Activated CD4-positive, alpha-beta T cell treated with anti-CD3 and anti-CD28 coated beads, Interleukin-2, amount 10 ng/mL, durations not matched to agents 24 days and 14 days (primary cell): ENCODE measurements at regions not wholly inside any gene's neighbourhood (a gene's known extent, or its start where the extent isn't known, plus 50 kb on each side); places are given as distances from the start of the nearest gene placed in this dataset.

Source experiments
- DNase-seq: peaks from one replicate; pipeline ENCODE4 v3.0.0; 2022
- H3K27ac Mint-ChIP-seq: one replicate; pipeline ENCODE4 v1.8.0; 2022; ENCODE audit warnings: mild to moderate bottlenecking, mixed read lengths
- H3K27me3 Mint-ChIP-seq: one replicate; pipeline ENCODE4 v1.8.0; 2022; ENCODE audit warnings: mixed read lengths
- H3K36me3 Mint-ChIP-seq: one replicate; pipeline ENCODE4 v1.8.0; 2022; ENCODE audit warnings: low read depth, mild to moderate bottlenecking, mixed read lengths
- H3K4me1 Mint-ChIP-seq: one replicate; pipeline ENCODE4 v1.8.0; 2021; ENCODE audit warnings: mixed read lengths
- H3K4me3 Mint-ChIP-seq: one replicate; pipeline ENCODE4 v1.8.0; 2022; ENCODE audit warnings: mild to moderate bottlenecking, moderate library complexity, mixed read lengths
- H3K9me3 Mint-ChIP-seq: one replicate; pipeline ENCODE4 v1.8.0; 2021; ENCODE audit warnings: mixed read lengths
- intact Hi-C: fragments of 100-400 bp; cut with micrococcal nuclease; formaldehyde crosslinking; loops from one replicate; pipeline ENCODE4 v1.15.1; 2023

- DNase-seq = no peak
- no peaks in the 10 kb centered on the region for H3K9me3 Mint-ChIP-seq
- no peaks in the 10 kb centered on the region for H3K4me1 Mint-ChIP-seq
- no peak overlapping the region for H3K27ac Mint-ChIP-seq
- intact Hi-C loops = no loop called here
- H3K4me3 Mint-ChIP-seq = no peak overlapping the region
- no peaks in the 10 kb centered on the region for H3K36me3 Mint-ChIP-seq
- H3K27me3 Mint-ChIP-seq = no peaks in the 10 kb centered on the region
Observed at GRCh38 chr7:15033039-15033438, 130.5 kb upstream of the DGKB start.

DNA sequence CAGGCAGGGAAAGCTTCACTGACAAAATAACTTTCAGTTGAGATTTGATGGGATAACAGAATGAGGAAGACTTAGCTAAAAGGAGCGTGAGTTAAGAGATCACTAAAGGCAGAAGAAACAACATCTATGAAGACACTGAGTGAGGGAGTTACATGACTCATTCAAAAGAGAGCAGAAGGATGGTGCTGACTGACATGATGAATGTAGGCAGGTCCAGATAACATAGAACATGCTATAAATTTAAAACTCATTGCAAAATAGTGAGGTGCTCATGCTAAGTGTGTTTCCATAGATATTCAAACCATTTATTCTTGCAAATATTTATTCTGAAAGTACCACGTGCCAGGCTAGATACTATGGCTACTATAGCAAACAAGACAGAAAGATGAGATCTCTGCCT, 116.4 kb upstream of the DGKB start:
- no peak overlapping the region for H3K4me3 Mint-ChIP-seq
- intact Hi-C loops = loop anchor here (10.0 kb wide), 1 partner anchor 304 kb away; no protein-coding TSS in a partner anchor
- no peaks in the 10 kb centered on the region for H3K36me3 Mint-ChIP-seq
- H3K4me1 Mint-ChIP-seq = no peaks in the 10 kb centered on the region
- H3K27me3 Mint-ChIP-seq = no peaks in the 10 kb centered on the region
- no peaks in the 10 kb centered on the region for H3K9me3 Mint-ChIP-seq
- DNase-seq = no peak
- H3K27ac Mint-ChIP-seq = no peak overlapping the region

DNA sequence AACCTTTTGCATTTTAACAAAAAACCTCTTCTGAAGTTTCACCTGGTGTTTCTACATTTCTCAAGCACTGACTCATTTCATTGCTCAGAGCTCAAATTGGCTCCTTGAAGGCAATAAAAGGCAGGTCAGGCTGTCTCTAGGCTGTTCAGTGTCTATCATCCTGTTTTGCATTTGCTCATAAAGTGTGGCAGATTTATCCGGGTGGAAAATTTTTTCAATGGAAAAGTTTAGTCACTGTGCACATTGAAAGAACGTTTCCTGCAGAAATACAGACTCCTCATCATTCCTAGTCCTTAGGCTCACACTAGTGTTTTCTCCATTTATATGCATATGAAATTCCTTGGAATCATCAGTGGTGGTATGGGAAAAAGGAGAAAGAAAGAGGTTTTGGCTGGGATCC, 114.2 kb upstream of the DGKB start:
- Mint-ChIP-seq H3K27ac (no peak overlapping the region), H3K27me3 (no peaks in the 10 kb centered on the region), H3K9me3 (no peaks in the 10 kb centered on the region), H3K4me1 (no peaks in the 10 kb centered on the region), H3K36me3 (no peaks in the 10 kb centered on the region), H3K4me3 (no peak overlapping the region)
- no peak for DNase-seq
- intact Hi-C loops = loop anchor here (10.0 kb wide), 1 partner anchor 302 kb away; no protein-coding TSS in a partner anchor

DNA sequence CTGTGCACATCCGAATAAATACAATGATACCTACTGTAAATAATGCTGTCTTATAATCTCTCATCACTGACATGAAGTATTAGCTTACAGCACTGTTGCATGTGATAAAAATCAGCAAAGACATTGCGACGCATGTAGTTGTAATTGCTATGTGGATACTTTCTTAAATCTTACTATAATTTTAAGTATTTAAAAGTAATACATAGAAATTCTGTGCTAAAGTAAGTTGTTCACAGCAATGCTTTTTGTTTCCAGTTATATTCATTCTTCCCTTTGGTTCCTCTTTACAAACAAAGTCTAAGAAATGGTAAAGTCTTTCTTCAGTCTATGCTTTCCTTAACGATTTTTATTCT, 113.7 kb upstream of the DGKB start:
- Mint-ChIP-seq H3K36me3 (no peaks in the 10 kb centered on the region), H3K9me3 (no peaks in the 10 kb centered on the region), H3K4me1 (no peaks in the 10 kb centered on the region), H3K4me3 (no peak overlapping the region), H3K27ac (no peak overlapping the region), H3K27me3 (no peaks in the 10 kb centered on the region)
- no peak for DNase-seq
- intact Hi-C loops = loop anchor here (10.0 kb wide), 1 partner anchor 301 kb away; no protein-coding TSS in a partner anchor

- no peaks in the 10 kb centered on the region for H3K27me3 Mint-ChIP-seq
- intact Hi-C loops = loop anchor here (10.0 kb wide), 1 partner anchor 301 kb away; no protein-coding TSS in a partner anchor
- no peaks in the 10 kb centered on the region for H3K4me1 Mint-ChIP-seq
- H3K36me3 Mint-ChIP-seq = no peaks in the 10 kb centered on the region
- no peak overlapping the region for H3K27ac Mint-ChIP-seq
- H3K4me3 Mint-ChIP-seq = no peak overlapping the region
- H3K9me3 Mint-ChIP-seq = no peaks in the 10 kb centered on the region
- DNase-seq = peak; percentile 59
Observed at GRCh38 chr7:15015545-15016314, 113.2 kb upstream of the DGKB start.

GRCh38 chr7:15012135-15012534, 109.6 kb upstream of the DGKB start:
- Mint-ChIP-seq H3K4me3 (no peak overlapping the region), H3K36me3 (no peaks in the 10 kb centered on the region), H3K4me1 (no peaks in the 10 kb centered on the region), H3K27me3 (no peaks in the 10 kb centered on the region), H3K9me3 (no peaks in the 10 kb centered on the region), H3K27ac (no peak overlapping the region)
- intact Hi-C loops = loop anchor here (10.0 kb wide), 1 partner anchor 297 kb away; no protein-coding TSS in a partner anchor
- DNase-seq = no peak

GRCh38 chr7:15011289-15011688, 108.7 kb upstream of the DGKB start:
- Mint-ChIP-seq H3K4me1 (no peaks in the 10 kb centered on the region), H3K9me3 (no peaks in the 10 kb centered on the region), H3K27me3 (no peaks in the 10 kb centered on the region), H3K4me3 (no peak overlapping the region), H3K36me3 (no peaks in the 10 kb centered on the region), H3K27ac (no peak overlapping the region)
- no peak for DNase-seq
- intact Hi-C loops = loop anchor here (10.0 kb wide), 1 partner anchor 296 kb away; no protein-coding TSS in a partner anchor

DNA sequence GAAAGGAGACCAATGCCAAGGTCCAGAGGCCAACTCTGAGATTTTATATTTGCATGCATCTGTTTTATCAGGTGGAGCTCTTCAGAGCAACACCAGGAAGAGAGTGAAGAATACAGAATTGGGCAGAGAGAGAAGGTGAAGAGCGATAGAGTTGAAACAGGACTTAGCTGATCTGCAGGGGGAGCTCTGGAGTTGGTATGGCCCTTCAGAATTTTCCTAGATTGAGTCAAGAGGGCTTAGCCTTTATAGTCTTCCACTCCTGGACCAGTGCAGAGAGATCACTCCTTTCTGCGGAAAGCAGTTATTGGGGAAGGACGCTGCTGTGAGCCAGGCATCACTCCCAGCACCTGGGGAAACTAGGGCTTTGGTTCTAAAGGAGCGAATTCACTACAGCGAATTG, 105.0 kb upstream of the DGKB start:
- intact Hi-C loops = no loop called here
- Mint-ChIP-seq H3K27ac (no peak overlapping the region), H3K9me3 (no peaks in the 10 kb centered on the region), H3K27me3 (no peaks in the 10 kb centered on the region), H3K4me3 (no peak overlapping the region), H3K36me3 (no peaks in the 10 kb centered on the region), H3K4me1 (no peaks in the 10 kb centered on the region)
- DNase-seq = no peak

DNA sequence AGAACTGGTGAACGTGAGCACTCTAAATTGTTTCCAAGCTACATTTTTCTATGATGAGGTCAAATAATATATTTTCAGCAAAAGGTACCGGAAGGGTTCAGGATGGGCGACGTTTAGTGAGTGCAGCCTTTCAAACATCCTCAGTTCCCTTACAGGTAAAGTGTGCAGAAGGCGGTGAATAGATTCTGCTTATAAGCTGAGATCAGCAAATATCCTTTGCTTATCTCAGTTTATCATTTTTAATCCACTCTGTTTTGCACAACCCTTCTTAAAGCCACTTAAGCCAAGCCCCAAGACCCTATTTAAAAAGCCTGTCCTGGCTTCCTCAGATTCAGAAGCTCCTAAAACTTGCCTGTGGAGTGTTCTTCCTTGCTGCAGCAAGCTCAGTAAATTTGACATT, 103.1 kb upstream of the DGKB start:
- no peak overlapping the region for H3K4me3 Mint-ChIP-seq
- H3K4me1 Mint-ChIP-seq = no peaks in the 10 kb centered on the region
- no peaks in the 10 kb centered on the region for H3K36me3 Mint-ChIP-seq
- H3K9me3 Mint-ChIP-seq = no peaks in the 10 kb centered on the region
- intact Hi-C loops = no loop called here
- H3K27me3 Mint-ChIP-seq = no peaks in the 10 kb centered on the region
- no peak for DNase-seq
- H3K27ac Mint-ChIP-seq = no peak overlapping the region

- intact Hi-C loops = no loop called here
- no peaks in the 10 kb centered on the region for H3K27me3 Mint-ChIP-seq
- no peak overlapping the region for H3K27ac Mint-ChIP-seq
- peaks cover 5% of the 10 kb centered on the region for H3K9me3 Mint-ChIP-seq
- no peak overlapping the region for H3K4me3 Mint-ChIP-seq
- H3K36me3 Mint-ChIP-seq = no peaks in the 10 kb centered on the region
- no peaks in the 10 kb centered on the region for H3K4me1 Mint-ChIP-seq
- DNase-seq = no peak
Observed at GRCh38 chr7:15000157-15000556, 97.6 kb upstream of the DGKB start.

DNA sequence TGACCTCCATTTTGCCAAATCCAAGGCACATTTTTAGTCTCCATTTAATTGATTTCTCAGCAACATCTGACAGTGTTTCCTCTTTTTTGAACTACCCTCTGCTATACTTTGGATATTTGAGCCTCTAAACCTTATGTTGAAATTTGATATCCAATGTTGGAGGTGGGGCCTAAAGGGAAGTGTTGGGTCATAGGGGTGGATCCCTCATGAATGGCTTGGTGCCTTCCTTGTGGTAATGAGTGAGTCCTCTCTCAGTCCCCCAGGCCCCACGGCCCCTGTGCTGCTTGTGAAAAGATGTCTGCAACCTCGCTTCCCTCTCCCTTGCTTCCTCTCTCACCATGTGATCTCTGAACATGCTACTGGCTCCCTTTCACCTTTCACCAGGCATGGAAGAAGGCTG, 96.8 kb upstream of the DGKB start:
- no peaks in the 10 kb centered on the region for H3K4me1 Mint-ChIP-seq
- peaks cover 5% of the 10 kb centered on the region for H3K9me3 Mint-ChIP-seq
- DNase-seq = no peak
- H3K27me3 Mint-ChIP-seq = no peaks in the 10 kb centered on the region
- no peaks in the 10 kb centered on the region for H3K36me3 Mint-ChIP-seq
- no peak overlapping the region for H3K27ac Mint-ChIP-seq
- H3K4me3 Mint-ChIP-seq = no peak overlapping the region
- intact Hi-C loops = no loop called here

DNA sequence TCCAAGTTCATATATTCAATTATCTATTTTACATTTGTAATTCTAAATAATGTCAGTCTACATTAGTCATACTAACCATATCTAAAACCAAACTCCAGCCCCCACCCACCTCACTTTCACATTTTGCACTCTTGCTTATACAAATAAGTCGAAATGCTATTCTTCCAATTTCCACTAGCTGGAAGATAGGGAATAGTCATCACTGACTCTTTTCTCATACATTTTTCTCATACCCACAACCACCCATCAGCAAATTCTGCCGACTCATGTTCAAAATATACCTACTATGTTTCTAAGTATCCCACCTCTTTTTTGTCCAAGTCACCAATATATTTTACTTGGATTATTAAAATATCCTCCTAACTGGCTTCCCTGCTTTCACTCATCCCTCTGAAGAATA, 93.2 kb upstream of the DGKB start:
- DNase-seq = no peak
- Mint-ChIP-seq H3K27me3 (no peaks in the 10 kb centered on the region), H3K4me1 (no peaks in the 10 kb centered on the region), H3K27ac (no peak overlapping the region), H3K4me3 (no peak overlapping the region), H3K9me3 (peaks cover 5% of the 10 kb centered on the region), H3K36me3 (no peaks in the 10 kb centered on the region)
- intact Hi-C loops = no loop called here

GRCh38 chr7:14988941-14989340, 86.4 kb upstream of the DGKB start:
- intact Hi-C loops = no loop called here

DNA sequence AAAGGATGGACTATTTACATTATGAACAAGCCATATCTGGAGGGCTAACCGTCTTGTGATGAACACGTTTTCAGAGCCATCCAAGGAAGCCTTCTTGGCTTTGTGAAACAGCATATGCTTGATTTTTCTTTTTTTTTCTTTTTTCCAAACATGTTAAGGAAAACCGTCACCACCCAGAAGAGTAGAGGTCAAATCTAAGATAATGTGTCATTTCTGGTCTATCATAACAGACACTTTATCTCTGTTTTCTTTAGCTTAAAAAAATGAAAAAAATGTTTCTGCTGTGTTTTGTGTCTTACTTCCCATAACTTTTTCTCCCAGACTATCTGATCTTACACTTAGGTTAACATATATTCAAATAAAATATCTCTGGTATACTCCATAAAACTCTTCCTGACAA, 76.1 kb upstream of the DGKB start:
- no peak for DNase-seq
- H3K27me3 Mint-ChIP-seq = no peaks in the 10 kb centered on the region
- no peaks in the 10 kb centered on the region for H3K4me1 Mint-ChIP-seq
- no peak overlapping the region for H3K27ac Mint-ChIP-seq
- H3K4me3 Mint-ChIP-seq = no peak overlapping the region
- no peaks in the 10 kb centered on the region for H3K9me3 Mint-ChIP-seq
- intact Hi-C loops = no loop called here
- no peaks in the 10 kb centered on the region for H3K36me3 Mint-ChIP-seq

More at GRCh38 chr7:14988941-14989340, 86.4 kb upstream of the DGKB start:
- peaks cover 3% of the 10 kb centered on the region for H3K9me3 Mint-ChIP-seq
- no peak overlapping the region for H3K4me3 Mint-ChIP-seq
- H3K4me1 Mint-ChIP-seq = no peaks in the 10 kb centered on the region
- no peak for DNase-seq
- H3K27me3 Mint-ChIP-seq = no peaks in the 10 kb centered on the region
- H3K36me3 Mint-ChIP-seq = no peaks in the 10 kb centered on the region
- H3K27ac Mint-ChIP-seq = no peak overlapping the region

- H3K27me3 Mint-ChIP-seq = no peaks in the 10 kb centered on the region
- DNase-seq = no peak
- intact Hi-C loops = no loop called here
- no peak overlapping the region for H3K4me3 Mint-ChIP-seq
- no peak overlapping the region for H3K27ac Mint-ChIP-seq
- H3K9me3 Mint-ChIP-seq = peaks cover 2% of the 10 kb centered on the region
- no peaks in the 10 kb centered on the region for H3K4me1 Mint-ChIP-seq
- H3K36me3 Mint-ChIP-seq = no peaks in the 10 kb centered on the region
Observed at GRCh38 chr7:14974688-14975087, 72.1 kb upstream of the DGKB start.
